Suprapubic skin (tissue), 4 donors: ENCODE measurements at regions not wholly inside any gene's neighbourhood (a gene's known extent, or its start where the extent isn't known, plus 50 kb on each side); places are given as distances from the start of the nearest gene placed in this dataset.

Source experiments
- CTCF ChIP-seq, 2 donors: fragments of 200-600 bp in 1 of 2; fragments of 450-650 bp in 1 of 2; sonication (generic) in 1 of 2; IDR thresholded peaks; one replicate each; pipeline ENCODE4 v1.5.1; 2016 to 2019; ENCODE audit warnings: antibody characterized with exemption in 2 of 2, mild to moderate bottlenecking in 1 of 2, moderate library complexity in 1 of 2
- POLR2A ChIP-seq, 2 donors: fragments of 450-650 bp; IDR thresholded peaks; one replicate each; pipeline ENCODE4 v1.6.1; 2017; ENCODE audit warnings: antibody characterized with exemption in 2 of 2, mild to moderate bottlenecking in 2 of 2, moderate library complexity in 2 of 2
- POLR2AphosphoS5 ChIP-seq, 3 donors: sonication (generic); formaldehyde crosslinking; IDR thresholded peaks; one replicate each; pipeline ENCODE4 v1.6.1; 2017; ENCODE audit warnings: antibody characterized with exemption in 3 of 3

- TF ChIP-seq CTCF (IDR thresholded peaks at IDR 0.05) (no peak), POLR2AphosphoS5 (IDR thresholded peaks at IDR 0.05) (no peak), POLR2A (IDR thresholded peaks at IDR 0.05) (no peak)
Observed at GRCh38 chr6:127030111-127030510, 88.4 kb upstream of the RSPO3 start.
